H1 (cell line): ENCODE measurements at regions not wholly inside any gene's neighbourhood (a gene's known extent, or its start where the extent isn't known, plus 50 kb on each side); places are given as distances from the start of the nearest gene placed in this dataset.

ENCODE experiments used
- CTCF ChIA-PET: fragments of 300-600 bp; sonication (Branson Sonifier 250); formaldehyde crosslinking; loops from one replicate; lab custom pipeline; 2021; ENCODE audit not compliant: partially characterized antibody; lab: Charles Lee
- POLR2A ChIA-PET: fragments of 300-600 bp; sonication (Branson Sonifier 250); formaldehyde crosslinking; loops from one replicate; lab custom pipeline; 2021; ENCODE audit warnings: inconsistent platforms; ENCODE audit not compliant: partially characterized antibody; lab: Charles Lee
- DNase-seq, 2 experiments: peaks; one replicate each; pipeline versions ENCODE4 v3.0.0 to v3.0.0-alpha.2; 2010 to 2022; ENCODE audit warnings: low spot score in 2 of 2, low read depth in 1 of 2, mixed read lengths in 1 of 2
- FAIRE-seq: peaks from 2 replicates; lab custom pipeline; 2011; peaks lifted over from hg19 to GRCh38; lab: Jason Lieb, UNC
- H2AFZ ChIP-seq: 2 replicates; pipeline ENCODE4 v1.8.1; 2012; ENCODE audit warnings: low read length, inconsistent platforms
- H2AK5ac ChIP-seq: 2 replicates; pipeline ENCODE4 v1.6.1; 2013; ENCODE audit warnings: low read depth, low read length
- H2BK120ac ChIP-seq: replicated peaks from 2 replicates; pipeline ENCODE3; 2013; ENCODE audit warnings: low read depth, low read length, inconsistent platforms
- H2BK12ac ChIP-seq: 2 replicates; pipeline ENCODE4 v1.6.1; 2013; ENCODE audit warnings: low read depth, low read length
- H2BK15ac ChIP-seq: 2 replicates; pipeline ENCODE4 v1.6.1; 2013; ENCODE audit warnings: low read length
- H2BK20ac ChIP-seq: 2 replicates; pipeline ENCODE4 v1.6.1; 2013; ENCODE audit warnings: low read length
- H2BK5ac ChIP-seq: 2 replicates; pipeline ENCODE4 v1.6.1; 2013; ENCODE audit warnings: low read depth, low read length
- H3K14ac ChIP-seq: 2 replicates; pipeline ENCODE4 v1.6.1; 2013; ENCODE audit warnings: inconsistent platforms; ENCODE audit not compliant: insufficient read length
- H3K18ac ChIP-seq: 2 replicates; pipeline ENCODE4 v1.6.1; 2013; ENCODE audit warnings: low read length; ENCODE audit errors: extremely low read depth
- H3K23ac ChIP-seq: 2 replicates; pipeline ENCODE4 v1.6.1; 2013; ENCODE audit warnings: inconsistent platforms; ENCODE audit not compliant: insufficient read length
- H3K23me2 ChIP-seq: 2 replicates; pipeline ENCODE4 v1.6.1; 2013; ENCODE audit warnings: low read depth, low read length
- H3K27ac ChIP-seq: 2 replicates; pipeline ENCODE4 v1.6.1; 2011; ENCODE audit warnings: low read depth, low read length, inconsistent platforms
- H3K27me3 ChIP-seq, 4 experiments: replicated peaks in 1 of 4; 1 replicate in 1 of 4; 2 replicates in 3 of 4; pipeline versions ENCODE4 v1.6.1 to v1.8.1; 2011 to 2013; ENCODE audit warnings: low read length in 3 of 4, mild to moderate bottlenecking in 3 of 4, inconsistent platforms in 2 of 4, mixed read lengths in 2 of 4, moderate library complexity in 1 of 4; ENCODE audit not compliant: control insufficient read depth in 3 of 4, insufficient read depth in 3 of 4; ENCODE audit errors: extremely low read depth in 1 of 4
- H3K36me3 ChIP-seq, 4 experiments: 2 replicates each; pipeline versions ENCODE4 v1.6.1 to v1.8.1; 2011 to 2013; ENCODE audit warnings: mild to moderate bottlenecking in 4 of 4, low read length in 3 of 4, moderate library complexity in 2 of 4, control low read depth in 1 of 4, inconsistent platforms in 1 of 4; ENCODE audit not compliant: insufficient read depth in 4 of 4, control insufficient read depth in 2 of 4
- H3K4ac ChIP-seq: replicated peaks from 2 replicates; pipeline ENCODE3; 2013; ENCODE audit warnings: low read length, low read depth, mixed read lengths, inconsistent platforms; ENCODE audit not compliant: insufficient read length
- H3K4me1 ChIP-seq, 4 experiments: replicated peaks in 1 of 4; 1 replicate in 1 of 4; 2 replicates in 3 of 4; pipeline versions ENCODE4 v1.6.1 to v1.8.1; 2011 to 2013; ENCODE audit warnings: low read length in 3 of 4, inconsistent platforms in 2 of 4, mixed read lengths in 1 of 4; ENCODE audit not compliant: insufficient read depth in 4 of 4, control insufficient read depth in 3 of 4
- H3K4me2 ChIP-seq, 2 experiments: 2 replicates each; pipeline versions ENCODE4 v1.6.1 to v1.8.1; 2011 to 2013; ENCODE audit warnings: low read depth in 2 of 2, low read length in 2 of 2, control low read depth in 1 of 2, inconsistent platforms in 1 of 2, mild to moderate bottlenecking in 1 of 2; ENCODE audit not compliant: insufficient read depth in 1 of 2
- H3K4me3 ChIP-seq, 4 experiments: fragments of 200-600, 300-600 bp in 1 of 4; sonication (generic), shearing (Covaris generic), sonication (Bioruptor Twin) in 1 of 4; 2 replicates each; pipeline versions ENCODE4 v1.5.1 to v1.8.1; 2011 to 2016; ENCODE audit warnings: low read length in 4 of 4, low read depth in 3 of 4, control low read depth in 2 of 4, inconsistent platforms in 2 of 4, mild to moderate bottlenecking in 2 of 4, mixed read lengths in 1 of 4, moderate library complexity in 1 of 4; ENCODE audit not compliant: insufficient read depth in 2 of 4; ENCODE audit errors: extremely low read depth in 1 of 4
- H3K56ac ChIP-seq: replicated peaks from 2 replicates; pipeline ENCODE3; 2013; ENCODE audit warnings: low read depth, mild to moderate bottlenecking, mixed read lengths, low read length, inconsistent platforms; ENCODE audit not compliant: insufficient read length
- H3K79me1 ChIP-seq: 2 replicates; pipeline ENCODE4 v1.6.1; 2013; ENCODE audit warnings: low read depth, low read length, control low read depth
- H3K79me2 ChIP-seq, 2 experiments: 2 replicates each; pipeline versions ENCODE4 v1.6.1 to v1.8.1; 2012 to 2013; ENCODE audit warnings: low read length in 2 of 2, mild to moderate bottlenecking in 2 of 2, inconsistent platforms in 1 of 2; ENCODE audit not compliant: insufficient read depth in 2 of 2, control insufficient read depth in 1 of 2
- H3K9ac ChIP-seq, 4 experiments: replicated peaks in 1 of 4; 1 replicate in 1 of 4; 2 replicates in 3 of 4; pipeline versions ENCODE4 v1.6.1 to v1.8.1; 2011 to 2013; ENCODE audit warnings: low read depth in 3 of 4, low read length in 3 of 4, control low read depth in 2 of 4, mild to moderate bottlenecking in 2 of 4, moderate library complexity in 2 of 4, inconsistent platforms in 1 of 4; ENCODE audit errors: extremely low read depth in 1 of 4
- H3K9me3 ChIP-seq, 2 experiments: 2 replicates each; pipeline versions ENCODE4 v1.6.1 to v1.8.1; 2012 to 2013; ENCODE audit warnings: mild to moderate bottlenecking in 2 of 2, moderate library complexity in 2 of 2, control low read depth in 1 of 2, inconsistent platforms in 1 of 2, low read depth in 1 of 2, low read length in 1 of 2, mixed read lengths in 1 of 2; ENCODE audit not compliant: insufficient read depth in 2 of 2
- H4K20me1 ChIP-seq, 2 experiments: replicated peaks in 1 of 2; 2 replicates each; pipeline versions ENCODE3 to v1.8.1; 2011 to 2013; ENCODE audit warnings: inconsistent platforms in 2 of 2, low read length in 2 of 2, mild to moderate bottlenecking in 1 of 2; ENCODE audit not compliant: insufficient read depth in 2 of 2, control insufficient read depth in 1 of 2
- H4K5ac ChIP-seq: 2 replicates; pipeline ENCODE4 v1.6.1; 2013; ENCODE audit warnings: low read length, low read depth, mixed read lengths, inconsistent platforms; ENCODE audit not compliant: insufficient read length
- H4K8ac ChIP-seq: 2 replicates; pipeline ENCODE4 v1.8.0; 2013; ENCODE audit warnings: mild to moderate bottlenecking, moderate library complexity, low read length, inconsistent platforms; ENCODE audit not compliant: insufficient read depth; ENCODE audit errors: extremely low read depth
- H4K91ac ChIP-seq: replicated peaks from 2 replicates; pipeline ENCODE3; 2013; ENCODE audit warnings: low read length, mixed read lengths, inconsistent platforms; ENCODE audit not compliant: insufficient read length
- PHF8 ChIP-seq: fragments of 200-600 bp; sonication (generic); conservative IDR thresholded peaks from 2 replicates; pipeline ENCODE4 v1.7.1; 2012; ENCODE audit warnings: low read depth, mild to moderate bottlenecking, inconsistent platforms, low read length, moderate library complexity
- WGBS, 2 experiments: shearing (Covaris generic) in 1 of 2; methylation state at CpG; one replicate each; pipeline versions ENCODE4 v1.1.6 to v1.1.7; 2013 to 2015; ENCODE audit warnings: low lambda C conversion rate in 2 of 2, mixed read lengths in 2 of 2, inconsistent platforms in 1 of 2, low coverage in 1 of 2, missing lambda C conversion rate in 1 of 2; ENCODE audit not compliant: insufficient replicate concordance in 2 of 2, insufficient coverage in 1 of 2, insufficient read length in 1 of 2; ENCODE audit errors: extremely low coverage in 1 of 2, missing lambda C conversion rate in 1 of 2; 5-methylcytosine and 5-hydroxymethylcytosine counted together

- H3K4me3 ChIP-seq: no peak overlapping the region
- no peak overlapping the region for H3K23ac ChIP-seq
- no peaks in the 10 kb centered on the region for H3K79me2 ChIP-seq
- no peaks in the 10 kb centered on the region for H3K4me1 ChIP-seq
- ChIA-PET POLR2A (no interaction called here), CTCF (no interaction called here)
- H4K20me1 ChIP-seq: no peaks in the 10 kb centered on the region
- H2AFZ ChIP-seq: no peak overlapping the region
- H3K4ac ChIP-seq: no peak overlapping the region
- H2AK5ac ChIP-seq: no peak overlapping the region
- H3K23me2 ChIP-seq: no peaks in the 10 kb centered on the region
- H3K14ac ChIP-seq: no peak overlapping the region
- H3K9me3 ChIP-seq: no peaks in the 10 kb centered on the region
- H3K4me2 ChIP-seq: no peak overlapping the region
- H3K79me1 ChIP-seq: no peaks in the 10 kb centered on the region
- H3K27me3 ChIP-seq: no peaks in the 10 kb centered on the region
- H3K27ac ChIP-seq: no peak overlapping the region
- no peak overlapping the region for H2BK20ac ChIP-seq
- H2BK120ac ChIP-seq: no peak overlapping the region
- H3K56ac ChIP-seq: no peak overlapping the region
- H2BK5ac ChIP-seq: no peak overlapping the region
- H3K36me3 ChIP-seq: no peaks in the 10 kb centered on the region
- no peak for TF ChIP-seq PHF8
- H4K5ac ChIP-seq: no peak overlapping the region
- no peak overlapping the region for H4K91ac ChIP-seq
- H3K18ac ChIP-seq: no peak overlapping the region
- DNase-seq (no peak), FAIRE-seq (no peak)
- 93% methylated on average over 8 of the region's 8 CpGs; no CpG with 5 or more reads in 1 of the 2 experiments for WGBS, 2 experiments
- no peak overlapping the region for H4K8ac ChIP-seq
- no peak overlapping the region for H2BK12ac ChIP-seq
- H2BK15ac ChIP-seq: no peak overlapping the region
- H3K9ac ChIP-seq: no peak overlapping the region
These were observed 464.5 kb downstream of the IRS1 start for GRCh38 chr2:226334981-226335720.
